ENCODE measurements at regions not wholly inside any gene's neighbourhood (a gene's known extent, or its start where the extent isn't known, plus 50 kb on each side); places are given as distances from the start of the nearest gene placed in this dataset.
"Not testable (repeated sequence)": the region's sequence is repeated elsewhere in the genome, so short reads cannot be mapped to it uniquely, and the experiment has no call there.

GRCh38 chr12:75638792-75639191, 127.4 kb upstream of the KRR1 start:
- H3K4me3 ChIP-seq (ENCODE audit: low read length) = no peak overlapping the region
- TF ChIP-seq ZNF274 (IDR thresholded peaks at IDR 0.05; ENCODE audit: low read depth, low read length) = no peak

GRCh38 chr12:75636607-75637006, 125.2 kb upstream of the KRR1 start:
- no peak for TF ChIP-seq ZNF274 (IDR thresholded peaks at IDR 0.05; ENCODE audit: low read depth, low read length)
- H3K4me3 ChIP-seq (ENCODE audit: low read length) = no peak overlapping the region

- no peak for TF ChIP-seq ZNF274 (IDR thresholded peaks at IDR 0.05; ENCODE audit: low read depth, low read length)
- no peak overlapping the region for H3K4me3 ChIP-seq (ENCODE audit: low read length)
These were observed 124.4 kb upstream of the KRR1 start for GRCh38 chr12:75635606-75636444.

GRCh38 chr12:75634244-75635222, 123.1 kb upstream of the KRR1 start:
- no peak for TF ChIP-seq ZNF274 (IDR thresholded peaks at IDR 0.05; ENCODE audit: low read depth, low read length)

GRCh38 chr12:75633789-75634188, 122.4 kb upstream of the KRR1 start:
- no peak for TF ChIP-seq ZNF274 (IDR thresholded peaks at IDR 0.05; ENCODE audit: low read depth, low read length)
- no peak overlapping the region for H3K4me3 ChIP-seq (ENCODE audit: low read length)

More at GRCh38 chr12:75634244-75635222, 123.1 kb upstream of the KRR1 start:
- no peak overlapping the region for H3K4me3 ChIP-seq (ENCODE audit: low read length)

- TF ChIP-seq ZNF274 (IDR thresholded peaks at IDR 0.05; ENCODE audit: low read depth, low read length) = no peak
- no peak overlapping the region for H3K4me3 ChIP-seq (ENCODE audit: low read length)
These were observed 121.0 kb upstream of the KRR1 start for GRCh38 chr12:75632442-75632841.

- TF ChIP-seq ZNF274 (IDR thresholded peaks at IDR 0.05; ENCODE audit: low read depth, low read length) = no peak
- H3K4me3 ChIP-seq (ENCODE audit: low read length) = no peak overlapping the region
These were observed 120.4 kb upstream of the KRR1 start for GRCh38 chr12:75631831-75632230.

- no peak overlapping the region for H3K4me3 ChIP-seq (ENCODE audit: low read length)
- TF ChIP-seq ZNF274 (IDR thresholded peaks at IDR 0.05; ENCODE audit: low read depth, low read length) = no peak
These were observed 118.7 kb upstream of the KRR1 start for GRCh38 chr12:75630091-75630490.

- no peak for TF ChIP-seq ZNF274 (IDR thresholded peaks at IDR 0.05; ENCODE audit: low read depth, low read length)
- H3K4me3 ChIP-seq (ENCODE audit: low read length) = no peak overlapping the region
These were observed 117.5 kb upstream of the KRR1 start for GRCh38 chr12:75628916-75629315.

GRCh38 chr12:75628511-75628910, 117.1 kb upstream of the KRR1 start:
- TF ChIP-seq ZNF274 (IDR thresholded peaks at IDR 0.05; ENCODE audit: low read depth, low read length) = no peak
- no peak overlapping the region for H3K4me3 ChIP-seq (ENCODE audit: low read length)

- H3K4me3 ChIP-seq (ENCODE audit: low read length) = no peak overlapping the region
- TF ChIP-seq ZNF274 (IDR thresholded peaks at IDR 0.05; ENCODE audit: low read depth, low read length) = no peak
These were observed 112.3 kb upstream of the KRR1 start for GRCh38 chr12:75623631-75624154.

- no peak for TF ChIP-seq ZNF274 (IDR thresholded peaks at IDR 0.05; ENCODE audit: low read depth, low read length)
These were observed 111.1 kb upstream of the KRR1 start for GRCh38 chr12:75622492-75622891.

GRCh38 chr12:75614396-75614795, 103.0 kb upstream of the KRR1 start:
- not testable (repeated sequence) for H3K4me3 ChIP-seq (ENCODE audit: low read length)

More at GRCh38 chr12:75622492-75622891, 111.1 kb upstream of the KRR1 start:
- H3K4me3 ChIP-seq (ENCODE audit: low read length) = no peak overlapping the region

- no peak overlapping the region for H3K4me3 ChIP-seq (ENCODE audit: low read length)
- no peak for TF ChIP-seq ZNF274 (IDR thresholded peaks at IDR 0.05; ENCODE audit: low read depth, low read length)
These were observed 102.6 kb upstream of the KRR1 start for GRCh38 chr12:75613981-75614380.

Measured in GM08714 (cell line).